AG10803 (cell line): ENCODE measurements at regions not wholly inside any gene's neighbourhood (a gene's known extent, or its start where the extent isn't known, plus 50 kb on each side); places are given as distances from the start of the nearest gene placed in this dataset.

Source experiments
- DNase-seq: peaks from one replicate; pipeline ENCODE4 v3.0.0; 2010; ENCODE audit warnings: low read depth
- H3K4me3 ChIP-seq: 2 replicates; pipeline ENCODE4 v1.5.1; 2011; ENCODE audit warnings: mild to moderate bottlenecking, low read length, control low read depth
- CTCF ChIP-seq: conservative IDR thresholded peaks from 2 replicates; pipeline ENCODE4 v1.5.1; 2011; ENCODE audit warnings: mild to moderate bottlenecking, low read length, control low read depth, inconsistent platforms

GRCh38 chr3:166447513-166447912, 610.3 kb upstream of the BCHE start:
- H3K4me3 ChIP-seq, result no peak overlapping the region
- no peak for TF ChIP-seq CTCF
- DNase-seq, result no peak

- no peak overlapping the region for H3K4me3 ChIP-seq
- no peak for DNase-seq
- TF ChIP-seq CTCF, result no peak
Measured at GRCh38 chr3:166446986-166447385, 609.8 kb upstream of the BCHE start.

- H3K4me3 ChIP-seq, result no peak overlapping the region
- no peak for TF ChIP-seq CTCF
- no peak for DNase-seq
Measured at GRCh38 chr3:166446291-166446690, 609.1 kb upstream of the BCHE start.

GRCh38 chr3:166445865-166446264, 608.6 kb upstream of the BCHE start:
- H3K4me3 ChIP-seq, result no peak overlapping the region
- DNase-seq, result no peak
- no peak for TF ChIP-seq CTCF

- DNase-seq, result no peak
- no peak overlapping the region for H3K4me3 ChIP-seq
- TF ChIP-seq CTCF, result no peak
Measured at GRCh38 chr3:166444756-166445155, 607.5 kb upstream of the BCHE start.

GRCh38 chr3:166444336-166444735, 607.1 kb upstream of the BCHE start:
- no peak for TF ChIP-seq CTCF
- no peak for DNase-seq
- H3K4me3 ChIP-seq, result no peak overlapping the region

- no peak for DNase-seq
- H3K4me3 ChIP-seq, result no peak overlapping the region
- no peak for TF ChIP-seq CTCF
Measured at GRCh38 chr3:166435469-166436057, 598.3 kb upstream of the BCHE start.
